HUES48 (cell line): ENCODE measurements at regions not wholly inside any gene's neighbourhood (a gene's known extent, or its start where the extent isn't known, plus 50 kb on each side); places are given as distances from the start of the nearest gene placed in this dataset.

Experiments used
- H3K27ac ChIP-seq: one replicate; pipeline ENCODE4 v1.7.0; 2013; ENCODE audit warnings: low read depth, low read length, inconsistent platforms
- H3K27me3 ChIP-seq: 2 replicates; pipeline ENCODE4 v1.6.1; 2013; ENCODE audit warnings: mild to moderate bottlenecking, low read length; ENCODE audit not compliant: control insufficient read depth, insufficient read depth
- H3K36me3 ChIP-seq: 2 replicates; pipeline ENCODE4 v1.6.1; 2013; ENCODE audit warnings: low read length; ENCODE audit not compliant: control insufficient read depth, insufficient read depth
- H3K4me1 ChIP-seq: 2 replicates; pipeline ENCODE4 v1.6.1; 2013; ENCODE audit warnings: mild to moderate bottlenecking, low read length; ENCODE audit not compliant: control insufficient read depth, insufficient read depth
- H3K4me3 ChIP-seq: 2 replicates; pipeline ENCODE4 v1.5.1; 2013; ENCODE audit warnings: mild to moderate bottlenecking, low read depth, low read length
- H3K9ac ChIP-seq: 2 replicates; pipeline ENCODE4 v1.6.1; 2013; ENCODE audit warnings: mild to moderate bottlenecking, low read depth, low read length, moderate library complexity
- H3K9me3 ChIP-seq: 2 replicates; pipeline ENCODE4 v1.6.1; 2013; ENCODE audit warnings: low read length; ENCODE audit not compliant: control insufficient read depth, insufficient read depth

GRCh38 chr4:13966231-13967195 lies 339.0 kb upstream of the BOD1L1 start:
- H3K27me3 ChIP-seq = no peaks in the 10 kb centered on the region
- H3K9me3 ChIP-seq = no peaks in the 10 kb centered on the region
- H3K4me1 ChIP-seq = peaks cover 6% of the 10 kb centered on the region; the same call in 1 of the 2 replicates
- H3K9ac ChIP-seq = no peak overlapping the region
- no peak overlapping the region for H3K27ac ChIP-seq
- H3K4me3 ChIP-seq = no peak overlapping the region
- H3K36me3 ChIP-seq = no peaks in the 10 kb centered on the region

- Histone ChIP-seq H3K9me3 (no peaks in the 10 kb centered on the region), H3K36me3 (no peaks in the 10 kb centered on the region), H3K9ac (no peak overlapping the region), H3K27me3 (no peaks in the 10 kb centered on the region), H3K27ac (no peak overlapping the region), H3K4me3 (no peak overlapping the region), H3K4me1 (peaks cover 6% of the 10 kb centered on the region; the same call in 1 of the 2 replicates)
Measured at GRCh38 chr4:13968723-13969122, 341.2 kb upstream of the BOD1L1 start.

- H3K9ac ChIP-seq = no peak overlapping the region
- no peaks in the 10 kb centered on the region for H3K27me3 ChIP-seq
- H3K27ac ChIP-seq = no peak overlapping the region
- H3K9me3 ChIP-seq = no peaks in the 10 kb centered on the region
- no peak overlapping the region for H3K4me3 ChIP-seq
- H3K4me1 ChIP-seq = peaks cover 6% of the 10 kb centered on the region; the same call in 1 of the 2 replicates
- no peaks in the 10 kb centered on the region for H3K36me3 ChIP-seq
Measured at GRCh38 chr4:13970349-13970748, 342.8 kb upstream of the BOD1L1 start.

- Histone ChIP-seq H3K9ac (no peak overlapping the region), H3K27me3 (no peaks in the 10 kb centered on the region), H3K9me3 (no peaks in the 10 kb centered on the region), H3K4me1 (no peaks in the 10 kb centered on the region), H3K27ac (no peak overlapping the region), H3K36me3 (no peaks in the 10 kb centered on the region), H3K4me3 (no peak overlapping the region)
Measured at GRCh38 chr4:13977746-13978145, 350.2 kb upstream of the BOD1L1 start.

GRCh38 chr4:13980317-13981310 lies 353.1 kb upstream of the BOD1L1 start:
- Histone ChIP-seq H3K4me3 (no peak overlapping the region), H3K4me1 (no peaks in the 10 kb centered on the region), H3K27me3 (no peaks in the 10 kb centered on the region), H3K36me3 (no peaks in the 10 kb centered on the region), H3K27ac (no peak overlapping the region), H3K9me3 (no peaks in the 10 kb centered on the region), H3K9ac (no peak overlapping the region)

- Histone ChIP-seq H3K27me3 (no peaks in the 10 kb centered on the region), H3K4me3 (no peak overlapping the region), H3K4me1 (no peaks in the 10 kb centered on the region), H3K9ac (no peak overlapping the region), H3K9me3 (no peaks in the 10 kb centered on the region), H3K36me3 (no peaks in the 10 kb centered on the region), H3K27ac (no peak overlapping the region)
Measured at GRCh38 chr4:13981499-13981898, 354.0 kb upstream of the BOD1L1 start.

GRCh38 chr4:13982010-13982409 lies 354.5 kb upstream of the BOD1L1 start:
- Histone ChIP-seq H3K27ac (no peak overlapping the region), H3K4me1 (no peaks in the 10 kb centered on the region), H3K36me3 (no peaks in the 10 kb centered on the region), H3K9me3 (no peaks in the 10 kb centered on the region), H3K27me3 (no peaks in the 10 kb centered on the region), H3K9ac (no peak overlapping the region), H3K4me3 (no peak overlapping the region)

- Histone ChIP-seq H3K27me3 (no peaks in the 10 kb centered on the region), H3K4me3 (no peak overlapping the region), H3K9me3 (no peaks in the 10 kb centered on the region), H3K9ac (no peak overlapping the region), H3K4me1 (no peaks in the 10 kb centered on the region), H3K27ac (no peak overlapping the region), H3K36me3 (no peaks in the 10 kb centered on the region)
Measured at GRCh38 chr4:13983189-13983790, 355.8 kb upstream of the BOD1L1 start.

GRCh38 chr4:13984991-13985800 lies 357.7 kb upstream of the BOD1L1 start:
- no peak overlapping the region for H3K27ac ChIP-seq
- no peaks in the 10 kb centered on the region for H3K27me3 ChIP-seq
- peaks cover 9% of the 10 kb centered on the region; the same call in 1 of the 2 replicates for H3K4me1 ChIP-seq
- no peak overlapping the region for H3K9ac ChIP-seq
- H3K4me3 ChIP-seq = no peak overlapping the region
- no peaks in the 10 kb centered on the region for H3K9me3 ChIP-seq
- H3K36me3 ChIP-seq = no peaks in the 10 kb centered on the region

GRCh38 chr4:13985837-13986236 lies 358.3 kb upstream of the BOD1L1 start:
- Histone ChIP-seq H3K36me3 (no peaks in the 10 kb centered on the region), H3K4me1 (peaks cover 9% of the 10 kb centered on the region; the same call in 1 of the 2 replicates), H3K27ac (no peak overlapping the region), H3K9me3 (no peaks in the 10 kb centered on the region), H3K9ac (no peak overlapping the region), H3K27me3 (no peaks in the 10 kb centered on the region), H3K4me3 (no peak overlapping the region)
